ENCODE measurements at regions not wholly inside any gene's neighbourhood (a gene's known extent, or its start where the extent isn't known, plus 50 kb on each side); places are given as distances from the start of the nearest gene placed in this dataset.

- DNase-seq: no peak
- TF ChIP-seq CTCF (IDR thresholded peaks at IDR 0.05): no peak
- H3K36me3 Mint-ChIP-seq: no peaks in the 10 kb centered on the region
- H3K27me3 Mint-ChIP-seq (ENCODE audit: low read depth in 3 of 3): peaks cover 0 to 4% (median 3%) of the 10 kb centered on the region in 3 donors
- H3K36me3 ChIP-seq (replicated peaks in 1 of 2; ENCODE audit: control insufficient read depth in 1 of 2, insufficient read depth in 2 of 2, low read length in 2 of 2): no peaks in the 10 kb centered on the region
- no peak overlapping the region for H2AFZ ChIP-seq (ENCODE audit: insufficient read depth, low read depth, low read length, poor library complexity, severe bottlenecking)
- H3K27ac Mint-ChIP-seq: no peak overlapping the region
- no peak overlapping the region for H3K4me2 ChIP-seq (replicated peaks; ENCODE audit: extremely low read depth, low read length, poor library complexity, severe bottlenecking)
- no peak overlapping the region for H3K4me3 Mint-ChIP-seq
- no peak overlapping the region for H3K4me3 ChIP-seq (replicated peaks in 1 of 3; ENCODE audit: low read depth in 2 of 3, low read length in 3 of 3)
- H3K9me3 ChIP-seq (replicated peaks in 1 of 2; ENCODE audit: control insufficient read depth in 1 of 2, insufficient read depth in 1 of 2, low read length in 2 of 2): no peaks in the 10 kb centered on the region
- no peaks in the 10 kb centered on the region for H3K79me2 ChIP-seq (ENCODE audit: insufficient read depth, low read length)
- no peaks in the 10 kb centered on the region for H3K4me1 ChIP-seq (ENCODE audit: control insufficient read depth in 1 of 2, insufficient read depth in 2 of 2, low read length in 2 of 2)
- intact Hi-C loops (cut with micrococcal nuclease): no loop called here
- no peaks in the 10 kb centered on the region for H4K20me1 ChIP-seq (ENCODE audit: insufficient read depth, low read length)
- H3K9me3 Mint-ChIP-seq: peaks cover 0 to 2% (median 0%) of the 10 kb centered on the region in 7 donors
- H3K27ac ChIP-seq (ENCODE audit: low read depth in 1 of 2, low read length in 2 of 2): no peak overlapping the region
- no peaks in the 10 kb centered on the region for H3K27me3 ChIP-seq (ENCODE audit: control insufficient read depth in 2 of 2, insufficient read depth in 2 of 2, low read length in 2 of 2)
- H3K9ac ChIP-seq (ENCODE audit: insufficient read depth, low read length, poor library complexity, severe bottlenecking): no peak overlapping the region
- WGBS (ENCODE audit: insufficient coverage): 75% methylated on average over 5 of the region's 7 CpGs
- peaks cover 4% of the 10 kb centered on the region for H3K4me1 Mint-ChIP-seq
Measured at GRCh38 chr13:40192858-40193257, 473.6 kb downstream of the FOXO1 start.

- H3K9me3 Mint-ChIP-seq: peaks cover 0 to 2% (median 0%) of the 10 kb centered on the region in 7 donors
- no peaks in the 10 kb centered on the region for H3K36me3 Mint-ChIP-seq
- no peak overlapping the region for H3K27ac Mint-ChIP-seq
- Histone ChIP-seq H3K9ac (ENCODE audit: insufficient read depth, low read length, poor library complexity, severe bottlenecking) (no peak overlapping the region), H3K27me3 (ENCODE audit: control insufficient read depth in 2 of 2, insufficient read depth in 2 of 2, low read length in 2 of 2) (no peaks in the 10 kb centered on the region), H3K79me2 (ENCODE audit: insufficient read depth, low read length) (no peaks in the 10 kb centered on the region), H3K27ac (ENCODE audit: low read depth in 1 of 2, low read length in 2 of 2) (no peak overlapping the region), H3K4me1 (ENCODE audit: control insufficient read depth in 1 of 2, insufficient read depth in 2 of 2, low read length in 2 of 2) (no peaks in the 10 kb centered on the region), H3K36me3 (replicated peaks in 1 of 2; ENCODE audit: control insufficient read depth in 1 of 2, insufficient read depth in 2 of 2, low read length in 2 of 2) (no peaks in the 10 kb centered on the region), H3K4me2 (replicated peaks; ENCODE audit: extremely low read depth, low read length, poor library complexity, severe bottlenecking) (no peak overlapping the region), H3K9me3 (replicated peaks in 1 of 2; ENCODE audit: control insufficient read depth in 1 of 2, insufficient read depth in 1 of 2, low read length in 2 of 2) (no peaks in the 10 kb centered on the region), H2AFZ (ENCODE audit: insufficient read depth, low read depth, low read length, poor library complexity, severe bottlenecking) (no peak overlapping the region), H4K20me1 (ENCODE audit: insufficient read depth, low read length) (no peaks in the 10 kb centered on the region), H3K4me3 (replicated peaks in 1 of 3; ENCODE audit: low read depth in 2 of 3, low read length in 3 of 3) (no peak overlapping the region)
- intact Hi-C loops (cut with micrococcal nuclease): no loop called here
- no peak overlapping the region for H3K4me3 Mint-ChIP-seq
- H3K27me3 Mint-ChIP-seq (ENCODE audit: low read depth in 3 of 3): peaks cover 0 to 4% (median 3%) of the 10 kb centered on the region in 3 donors
- H3K4me1 Mint-ChIP-seq: peaks cover 4% of the 10 kb centered on the region
- TF ChIP-seq CTCF (IDR thresholded peaks at IDR 0.05): no peak
- 95% methylated on average over 8 of the region's 18 CpGs for WGBS (ENCODE audit: insufficient coverage)
- DNase-seq: no peak
Measured at GRCh38 chr13:40193286-40194223, 472.9 kb downstream of the FOXO1 start.
